ENCODE measurements at regions not wholly inside any gene's neighbourhood (a gene's known extent, or its start where the extent isn't known, plus 50 kb on each side); places are given as distances from the start of the nearest gene placed in this dataset.

DNA sequence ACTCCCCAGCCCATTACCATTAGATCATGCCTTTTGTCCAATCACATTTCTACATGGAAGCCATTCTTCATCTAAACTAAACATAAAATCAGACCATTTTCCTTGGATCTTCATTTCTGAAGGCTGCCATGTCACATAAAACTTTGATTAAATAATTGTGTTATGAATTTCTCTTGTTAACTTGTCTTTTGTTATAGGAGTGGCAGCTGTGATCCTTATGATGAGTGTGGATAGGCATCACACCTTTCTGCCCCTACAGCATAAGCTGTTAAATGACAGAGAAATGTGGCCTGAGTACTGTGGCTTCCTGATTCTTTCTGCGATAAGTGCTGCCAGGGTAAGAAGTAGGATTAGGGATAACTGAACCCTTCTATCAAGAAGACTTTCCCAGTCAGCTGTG lies 247.1 kb upstream of the MOCS1 start:
- DNase-seq (ENCODE audit: low spot score) = no peak
- H3K4me1 ChIP-seq (ENCODE audit: control insufficient read depth in 4 of 4, insufficient read depth in 4 of 4, low read length in 3 of 4) = no peaks in the 10 kb centered on the region
- WGBS = 99% methylated on average over 1 of the region's 1 CpG
- no peak overlapping the region for H3K4me3 ChIP-seq (ENCODE audit: low read depth in 1 of 3, low read length in 3 of 3)
- H3K9ac ChIP-seq (ENCODE audit: low read depth in 1 of 2, low read length in 2 of 2) = no peak overlapping the region
- TF ChIP-seq, protein P1, sequence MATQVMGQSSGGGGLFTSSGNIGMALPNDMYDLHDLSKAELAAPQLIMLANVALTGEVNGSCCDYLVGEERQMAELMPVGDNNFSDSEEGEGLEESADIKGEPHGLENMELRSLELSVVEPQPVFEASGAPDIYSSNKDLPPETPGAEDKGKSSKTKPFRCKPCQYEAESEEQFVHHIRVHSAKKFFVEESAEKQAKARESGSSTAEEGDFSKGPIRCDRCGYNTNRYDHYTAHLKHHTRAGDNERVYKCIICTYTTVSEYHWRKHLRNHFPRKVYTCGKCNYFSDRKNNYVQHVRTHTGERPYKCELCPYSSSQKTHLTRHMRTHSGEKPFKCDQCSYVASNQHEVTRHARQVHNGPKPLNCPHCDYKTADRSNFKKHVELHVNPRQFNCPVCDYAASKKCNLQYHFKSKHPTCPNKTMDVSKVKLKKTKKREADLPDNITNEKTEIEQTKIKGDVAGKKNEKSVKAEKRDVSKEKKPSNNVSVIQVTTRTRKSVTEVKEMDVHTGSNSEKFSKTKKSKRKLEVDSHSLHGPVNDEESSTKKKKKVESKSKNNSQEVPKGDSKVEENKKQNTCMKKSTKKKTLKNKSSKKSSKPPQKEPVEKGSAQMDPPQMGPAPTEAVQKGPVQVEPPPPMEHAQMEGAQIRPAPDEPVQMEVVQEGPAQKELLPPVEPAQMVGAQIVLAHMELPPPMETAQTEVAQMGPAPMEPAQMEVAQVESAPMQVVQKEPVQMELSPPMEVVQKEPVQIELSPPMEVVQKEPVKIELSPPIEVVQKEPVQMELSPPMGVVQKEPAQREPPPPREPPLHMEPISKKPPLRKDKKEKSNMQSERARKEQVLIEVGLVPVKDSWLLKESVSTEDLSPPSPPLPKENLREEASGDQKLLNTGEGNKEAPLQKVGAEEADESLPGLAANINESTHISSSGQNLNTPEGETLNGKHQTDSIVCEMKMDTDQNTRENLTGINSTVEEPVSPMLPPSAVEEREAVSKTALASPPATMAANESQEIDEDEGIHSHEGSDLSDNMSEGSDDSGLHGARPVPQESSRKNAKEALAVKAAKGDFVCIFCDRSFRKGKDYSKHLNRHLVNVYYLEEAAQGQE (IDR thresholded peaks at IDR 0.05) = no peak
- TF ChIP-seq TAF1 (conservative IDR thresholded peaks at IDR 0.05) = no peak
- TF ChIP-seq FOXA2 (IDR thresholded peaks at IDR 0.05) = no peak
- no peak for TF ChIP-seq SP1 (IDR thresholded peaks at IDR 0.05)
- TF ChIP-seq NR2F2 (IDR thresholded peaks at IDR 0.05) = no peak
- TF ChIP-seq, protein P2, sequence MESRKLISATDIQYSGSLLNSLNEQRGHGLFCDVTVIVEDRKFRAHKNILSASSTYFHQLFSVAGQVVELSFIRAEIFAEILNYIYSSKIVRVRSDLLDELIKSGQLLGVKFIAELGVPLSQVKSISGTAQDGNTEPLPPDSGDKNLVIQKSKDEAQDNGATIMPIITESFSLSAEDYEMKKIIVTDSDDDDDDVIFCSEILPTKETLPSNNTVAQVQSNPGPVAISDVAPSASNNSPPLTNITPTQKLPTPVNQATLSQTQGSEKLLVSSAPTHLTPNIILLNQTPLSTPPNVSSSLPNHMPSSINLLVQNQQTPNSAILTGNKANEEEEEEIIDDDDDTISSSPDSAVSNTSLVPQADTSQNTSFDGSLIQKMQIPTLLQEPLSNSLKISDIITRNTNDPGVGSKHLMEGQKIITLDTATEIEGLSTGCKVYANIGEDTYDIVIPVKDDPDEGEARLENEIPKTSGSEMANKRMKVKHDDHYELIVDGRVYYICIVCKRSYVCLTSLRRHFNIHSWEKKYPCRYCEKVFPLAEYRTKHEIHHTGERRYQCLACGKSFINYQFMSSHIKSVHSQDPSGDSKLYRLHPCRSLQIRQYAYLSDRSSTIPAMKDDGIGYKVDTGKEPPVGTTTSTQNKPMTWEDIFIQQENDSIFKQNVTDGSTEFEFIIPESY (IDR thresholded peaks at IDR 0.05) = no peak
- no peak for TF ChIP-seq YY1 (IDR thresholded peaks at IDR 0.05)
- TF ChIP-seq, protein P3, sequence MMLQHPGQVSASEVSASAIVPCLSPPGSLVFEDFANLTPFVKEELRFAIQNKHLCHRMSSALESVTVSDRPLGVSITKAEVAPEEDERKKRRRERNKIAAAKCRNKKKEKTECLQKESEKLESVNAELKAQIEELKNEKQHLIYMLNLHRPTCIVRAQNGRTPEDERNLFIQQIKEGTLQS (IDR thresholded peaks at IDR 0.05) = no peak
- no peak for TF ChIP-seq RAD21 (IDR thresholded peaks at IDR 0.05)
- TF ChIP-seq, protein P4, sequence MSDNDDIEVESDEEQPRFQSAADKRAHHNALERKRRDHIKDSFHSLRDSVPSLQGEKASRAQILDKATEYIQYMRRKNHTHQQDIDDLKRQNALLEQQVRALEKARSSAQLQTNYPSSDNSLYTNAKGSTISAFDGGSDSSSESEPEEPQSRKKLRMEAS (IDR thresholded peaks at IDR 0.05) = no peak
- no peak for TF ChIP-seq JUND (IDR thresholded peaks at IDR 0.05)
- TF ChIP-seq EGR1 (IDR thresholded peaks at IDR 0.05; ENCODE audit: low read depth in 2 of 2) = no peak
- no peak for TF ChIP-seq HNF4A (conservative IDR thresholded peaks at IDR 0.05)
- TF ChIP-seq, protein P5, sequence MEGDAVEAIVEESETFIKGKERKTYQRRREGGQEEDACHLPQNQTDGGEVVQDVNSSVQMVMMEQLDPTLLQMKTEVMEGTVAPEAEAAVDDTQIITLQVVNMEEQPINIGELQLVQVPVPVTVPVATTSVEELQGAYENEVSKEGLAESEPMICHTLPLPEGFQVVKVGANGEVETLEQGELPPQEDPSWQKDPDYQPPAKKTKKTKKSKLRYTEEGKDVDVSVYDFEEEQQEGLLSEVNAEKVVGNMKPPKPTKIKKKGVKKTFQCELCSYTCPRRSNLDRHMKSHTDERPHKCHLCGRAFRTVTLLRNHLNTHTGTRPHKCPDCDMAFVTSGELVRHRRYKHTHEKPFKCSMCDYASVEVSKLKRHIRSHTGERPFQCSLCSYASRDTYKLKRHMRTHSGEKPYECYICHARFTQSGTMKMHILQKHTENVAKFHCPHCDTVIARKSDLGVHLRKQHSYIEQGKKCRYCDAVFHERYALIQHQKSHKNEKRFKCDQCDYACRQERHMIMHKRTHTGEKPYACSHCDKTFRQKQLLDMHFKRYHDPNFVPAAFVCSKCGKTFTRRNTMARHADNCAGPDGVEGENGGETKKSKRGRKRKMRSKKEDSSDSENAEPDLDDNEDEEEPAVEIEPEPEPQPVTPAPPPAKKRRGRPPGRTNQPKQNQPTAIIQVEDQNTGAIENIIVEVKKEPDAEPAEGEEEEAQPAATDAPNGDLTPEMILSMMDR (IDR thresholded peaks at IDR 0.05; ENCODE audit: low read depth, low read length, missing input control) = no peak
- TF ChIP-seq GABPA (IDR thresholded peaks at IDR 0.05 in 1 of 2, conservative IDR thresholded peaks at IDR 0.05 in 1 of 2) = no peak
- no peaks in the 10 kb centered on the region for H3K36me3 ChIP-seq (ENCODE audit: control insufficient read depth in 4 of 4, insufficient read depth in 3 of 4, low read depth in 1 of 4, low read length in 3 of 4)
- H3K9me3 ChIP-seq (ENCODE audit: control insufficient read depth in 4 of 4, low read length in 3 of 4) = peaks cover 5 to 10% (median 8%) of the 10 kb centered on the region in 4 donors
- peaks cover 0 to 8% (median 0%) of the 10 kb centered on the region in 4 donors for H3K27me3 ChIP-seq (ENCODE audit: control insufficient read depth in 4 of 4, insufficient read depth in 4 of 4, low read length in 3 of 4)
- H3K27ac ChIP-seq (ENCODE audit: low read depth in 1 of 2, low read length in 2 of 2) = no peak overlapping the region

DNA sequence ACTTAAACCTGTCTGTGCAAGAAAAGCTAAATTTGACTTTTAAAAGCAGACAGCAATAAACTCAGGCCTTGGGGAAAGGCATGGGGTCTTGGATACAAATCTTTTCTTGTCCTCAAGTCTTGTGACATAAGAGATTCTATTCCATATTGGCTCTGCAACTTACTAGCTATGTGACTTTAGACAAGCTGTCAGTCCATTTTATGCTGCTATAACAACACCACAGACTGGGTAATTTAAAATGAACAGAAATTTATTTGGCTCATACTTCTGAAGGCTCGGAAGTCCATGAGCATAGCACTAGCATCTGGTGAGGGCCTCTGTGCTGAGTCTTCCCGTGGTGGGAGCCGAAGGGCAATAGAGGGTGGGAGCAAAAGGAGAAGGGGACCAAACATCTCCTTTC lies 246.0 kb upstream of the MOCS1 start:
- no peaks in the 10 kb centered on the region for H3K4me1 ChIP-seq (ENCODE audit: control insufficient read depth in 4 of 4, insufficient read depth in 4 of 4, low read length in 3 of 4)
- H3K36me3 ChIP-seq (ENCODE audit: control insufficient read depth in 4 of 4, insufficient read depth in 3 of 4, low read depth in 1 of 4, low read length in 3 of 4) = no peaks in the 10 kb centered on the region
- H3K27ac ChIP-seq (ENCODE audit: low read depth in 1 of 2, low read length in 2 of 2) = no peak overlapping the region
- peaks cover 0 to 5% (median 0%) of the 10 kb centered on the region in 4 donors for H3K27me3 ChIP-seq (ENCODE audit: control insufficient read depth in 4 of 4, insufficient read depth in 4 of 4, low read length in 3 of 4)
- peaks cover 5 to 10% (median 8%) of the 10 kb centered on the region in 4 donors for H3K9me3 ChIP-seq (ENCODE audit: control insufficient read depth in 4 of 4, low read length in 3 of 4)
- no peak overlapping the region for H3K9ac ChIP-seq (ENCODE audit: low read depth in 1 of 2, low read length in 2 of 2)
- H3K4me3 ChIP-seq (ENCODE audit: low read depth in 1 of 3, low read length in 3 of 3) = no peak overlapping the region
- DNase-seq (ENCODE audit: low spot score) = no peak
- 86% methylated on average over 3 of the region's 3 CpGs for WGBS
- TF ChIP-seq HNF4G (IDR thresholded peaks at IDR 0.05) = no peak
- no peak for TF ChIP-seq JUND (IDR thresholded peaks at IDR 0.05)
- TF ChIP-seq YY1 (IDR thresholded peaks at IDR 0.05) = no peak
- TF ChIP-seq, protein P1 (IDR thresholded peaks at IDR 0.05) = no peak
- no peak for TF ChIP-seq NR2F2 (IDR thresholded peaks at IDR 0.05)
- TF ChIP-seq SP1 (IDR thresholded peaks at IDR 0.05) = no peak
- no peak for TF ChIP-seq RAD21 (IDR thresholded peaks at IDR 0.05)
- TF ChIP-seq FOXA2 (IDR thresholded peaks at IDR 0.05) = no peak
- TF ChIP-seq, protein P5 (IDR thresholded peaks at IDR 0.05; ENCODE audit: low read depth, low read length, missing input control) = no peak
- no peak for TF ChIP-seq FOXA1 (IDR thresholded peaks at IDR 0.05)
- TF ChIP-seq, protein P3 (IDR thresholded peaks at IDR 0.05) = no peak
- no peak for TF ChIP-seq EGR1 (IDR thresholded peaks at IDR 0.05; ENCODE audit: low read depth in 2 of 2)
- no peak for TF ChIP-seq HNF4A (conservative IDR thresholded peaks at IDR 0.05)
- no peak for TF ChIP-seq TAF1 (conservative IDR thresholded peaks at IDR 0.05)
